Dedifferentiated amniotic fluid mesenchymal stem cell (primary cell): ENCODE measurements at regions not wholly inside any gene's neighbourhood (a gene's known extent, or its start where the extent isn't known, plus 50 kb on each side); places are given as distances from the start of the nearest gene placed in this dataset.
"Not testable (repeated sequence)": the region's sequence is repeated elsewhere in the genome, so short reads cannot be mapped to it uniquely, and the experiment has no call there.

ENCODE experiments used
- DNase-seq: peaks from one replicate; pipeline ENCODE4 v3.0.0-alpha.2; 2016; ENCODE audit errors: extremely low spot score

GRCh38 chr3:22745321-22745720 is 457.8 kb upstream of the UBE2E2 start:
- DNase-seq = no peak

- DNase-seq = no peak
These were observed 456.9 kb upstream of the UBE2E2 start for GRCh38 chr3:22746221-22746620.

GRCh38 chr3:22748453-22749045 is 454.6 kb upstream of the UBE2E2 start:
- DNase-seq = no peak

DNA sequence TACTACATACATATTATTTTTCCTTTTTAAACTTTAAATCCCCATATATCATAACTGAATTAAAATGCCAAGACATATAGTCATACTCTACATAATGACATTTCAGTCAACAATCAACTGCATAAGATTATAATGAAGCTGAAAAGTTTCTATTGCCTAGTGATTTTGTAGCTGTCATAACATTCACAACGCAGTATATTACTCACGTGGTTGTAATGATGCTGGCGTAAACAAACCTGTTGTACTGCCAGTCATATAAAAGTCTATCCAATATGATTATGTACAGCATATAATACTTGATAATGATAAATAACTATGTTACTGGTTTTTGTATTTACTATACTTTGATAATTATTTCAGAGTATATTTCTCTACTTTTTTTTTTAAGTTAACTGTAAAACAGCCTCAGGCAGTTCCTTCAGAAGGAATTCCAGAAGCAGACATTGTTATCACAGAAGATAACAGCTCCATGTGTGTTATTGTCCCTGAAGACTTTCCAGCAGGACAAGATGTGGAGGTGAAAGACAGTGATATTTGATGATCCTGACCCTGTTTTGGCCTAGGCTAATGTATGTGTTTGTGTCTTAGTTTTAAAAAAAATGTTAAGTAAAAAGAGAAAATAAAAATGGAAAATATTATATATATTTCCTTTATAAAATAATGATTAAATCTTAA is 443.4 kb upstream of the UBE2E2 start:
- no peak for DNase-seq

- DNase-seq = no peak
These were observed 437.4 kb upstream of the UBE2E2 start for GRCh38 chr3:22765679-22766078.

- DNase-seq = no peak
These were observed 425.3 kb upstream of the UBE2E2 start for GRCh38 chr3:22777834-22778233.

GRCh38 chr3:22779737-22780136 is 423.4 kb upstream of the UBE2E2 start:
- DNase-seq = no peak

- no peak for DNase-seq
These were observed 410.6 kb upstream of the UBE2E2 start for GRCh38 chr3:22792533-22792932.

DNA sequence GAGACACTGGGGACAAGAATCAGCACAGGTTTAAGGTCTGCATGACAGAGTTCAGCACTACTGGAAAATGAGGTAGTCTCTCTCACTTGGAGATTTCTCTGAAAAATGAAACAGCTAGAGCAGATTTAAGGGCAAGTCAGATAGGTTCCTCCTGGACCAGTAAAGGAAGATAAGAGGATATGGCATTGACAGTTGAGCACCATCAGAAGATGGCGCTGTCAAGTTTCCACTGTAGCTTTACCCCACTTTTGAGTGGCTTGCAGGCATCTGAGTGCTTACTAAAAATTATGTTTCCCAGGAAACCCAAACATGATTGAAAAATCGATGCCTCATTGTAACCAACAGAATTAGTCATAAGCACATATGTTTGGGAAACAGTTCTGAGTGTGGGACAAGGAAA is 407.2 kb upstream of the UBE2E2 start:
- DNase-seq = no peak

GRCh38 chr3:22798461-22798860 is 404.7 kb upstream of the UBE2E2 start:
- no peak for DNase-seq

- no peak for DNase-seq
These were observed 383.9 kb upstream of the UBE2E2 start for GRCh38 chr3:22819209-22819608.

GRCh38 chr3:22835041-22835440 is 368.1 kb upstream of the UBE2E2 start:
- DNase-seq = no peak

- no peak for DNase-seq
These were observed 367.0 kb upstream of the UBE2E2 start for GRCh38 chr3:22836131-22836530.

GRCh38 chr3:22843854-22844253 is 359.3 kb upstream of the UBE2E2 start:
- DNase-seq = no peak

- DNase-seq = no peak
These were observed 356.6 kb upstream of the UBE2E2 start for GRCh38 chr3:22846566-22846965.

DNA sequence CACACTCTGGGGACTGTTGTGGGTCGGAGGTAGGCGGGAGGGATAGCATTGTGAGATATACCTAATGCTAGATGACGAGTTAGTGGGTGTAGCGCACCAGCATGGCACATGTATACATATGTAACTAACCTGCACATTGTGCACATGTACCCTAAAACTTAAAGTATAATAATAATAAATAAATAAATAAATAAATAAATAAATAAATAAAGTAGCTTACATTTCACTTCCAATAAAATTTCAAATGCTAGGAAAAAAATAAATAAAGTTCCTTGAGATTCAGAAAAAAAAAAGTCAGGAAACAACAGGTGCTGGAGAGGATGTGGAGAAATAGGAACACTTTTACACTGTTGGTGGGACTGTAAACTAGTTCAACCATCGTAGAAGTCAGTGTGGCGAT is 353.5 kb upstream of the UBE2E2 start:
- DNase-seq = not testable (repeated sequence)

- no peak for DNase-seq
These were observed 346.3 kb upstream of the UBE2E2 start for GRCh38 chr3:22856811-22857210.

DNA sequence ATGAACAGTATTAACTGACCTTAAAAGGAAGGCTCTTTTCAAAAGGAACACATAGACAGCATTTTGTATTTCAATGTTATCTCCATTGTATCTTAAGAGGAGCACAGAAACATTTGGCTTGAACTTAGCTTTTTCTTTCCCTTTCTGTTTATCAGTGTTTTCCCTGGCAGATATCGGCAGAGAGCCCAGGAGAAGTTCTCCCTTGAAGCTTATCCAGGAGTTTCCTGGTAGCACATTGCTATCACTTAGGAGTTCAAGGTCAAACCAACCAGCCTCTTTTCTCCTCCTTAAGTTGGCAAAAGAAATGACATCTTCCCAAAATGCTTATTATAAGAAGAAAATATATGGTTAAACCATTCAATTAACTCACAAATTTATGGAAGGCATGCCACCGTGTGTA is 344.6 kb upstream of the UBE2E2 start:
- no peak for DNase-seq

- no peak for DNase-seq
These were observed 343.5 kb upstream of the UBE2E2 start for GRCh38 chr3:22859618-22860017.

DNA sequence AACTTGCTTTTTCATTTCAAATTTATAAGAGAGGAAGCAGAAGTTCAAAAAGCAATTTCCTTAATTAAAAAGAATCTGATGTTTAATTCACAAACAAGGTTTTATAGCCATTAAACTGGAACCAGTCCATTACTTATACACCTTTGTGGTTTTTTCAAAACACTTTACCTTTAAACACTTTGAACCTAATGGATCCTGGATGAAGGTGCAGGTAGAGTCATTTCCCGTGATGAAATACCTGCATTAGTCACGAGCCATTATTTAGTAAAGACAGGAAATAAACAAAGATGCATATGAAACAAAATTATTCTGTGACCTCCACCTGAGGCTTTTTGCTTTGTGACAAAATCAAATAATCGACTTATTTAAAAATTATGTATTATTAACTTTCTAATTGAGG is 341.7 kb upstream of the UBE2E2 start:
- no peak for DNase-seq

- no peak for DNase-seq
These were observed 341.0 kb upstream of the UBE2E2 start for GRCh38 chr3:22862111-22862510.

- not testable (repeated sequence) for DNase-seq
These were observed 320.3 kb upstream of the UBE2E2 start for GRCh38 chr3:22882834-22883233.

DNA sequence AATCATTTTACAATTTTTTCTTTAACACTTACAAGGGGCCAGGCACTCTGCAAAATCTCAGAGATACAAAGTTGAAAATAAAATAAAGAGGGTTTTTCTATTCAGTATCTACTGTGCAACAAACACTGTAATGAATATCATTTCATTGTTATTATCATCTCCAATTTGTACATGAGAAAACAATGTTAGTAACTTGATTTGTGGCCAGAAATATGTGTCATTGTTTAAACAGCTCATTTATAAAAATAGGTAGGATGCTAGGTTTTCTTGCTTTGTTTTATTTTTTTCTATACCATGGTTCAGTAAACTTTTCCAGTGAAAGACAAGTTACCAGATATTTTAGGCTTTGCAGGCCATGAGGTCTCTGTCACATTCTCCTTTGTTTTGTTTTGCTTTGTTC is 318.1 kb upstream of the UBE2E2 start:
- no peak for DNase-seq
